ENCODE measurements at regions not wholly inside any gene's neighbourhood (a gene's known extent, or its start where the extent isn't known, plus 50 kb on each side); places are given as distances from the start of the nearest gene placed in this dataset.
A peak's percentile ranks its signal among the peaks of the same experiment; 100 is the strongest.

GRCh38 chr1:101317590-101317989 is 80.8 kb downstream of the S1PR1 start:
- DNase-seq (ENCODE audit: low read depth in 2 of 2): no peak

- no peak for DNase-seq (ENCODE audit: low read depth in 2 of 2)
Measured at GRCh38 chr1:101323535-101323934, 86.7 kb downstream of the S1PR1 start.

- DNase-seq (ENCODE audit: low read depth in 2 of 2): no peak
Measured at GRCh38 chr1:101325144-101325543, 88.3 kb downstream of the S1PR1 start.

- no peak for DNase-seq (ENCODE audit: low read depth in 2 of 2)
Measured at GRCh38 chr1:101330427-101331130, 93.8 kb downstream of the S1PR1 start.

GRCh38 chr1:101331794-101332193 is 95.0 kb downstream of the S1PR1 start:
- no peak for DNase-seq (ENCODE audit: low read depth in 2 of 2)

- DNase-seq (ENCODE audit: low read depth in 2 of 2): no peak
Measured at GRCh38 chr1:101332633-101333032, 95.8 kb downstream of the S1PR1 start.

GRCh38 chr1:101333186-101333585 is 96.4 kb downstream of the S1PR1 start:
- no peak for DNase-seq (ENCODE audit: low read depth in 2 of 2)

GRCh38 chr1:101337968-101338367 is 101.1 kb downstream of the S1PR1 start:
- DNase-seq (ENCODE audit: low read depth in 2 of 2): no peak

- peak in 1 of 2 donors; percentile 5 for DNase-seq (ENCODE audit: low read depth in 2 of 2)
Measured at GRCh38 chr1:101338714-101339430, 102.1 kb downstream of the S1PR1 start.

GRCh38 chr1:101344745-101345144 is 107.9 kb downstream of the S1PR1 start:
- DNase-seq (ENCODE audit: low read depth in 2 of 2): no peak

GRCh38 chr1:101346419-101346818 is 109.6 kb downstream of the S1PR1 start:
- no peak for DNase-seq (ENCODE audit: low read depth in 2 of 2)

- DNase-seq (ENCODE audit: low read depth in 2 of 2): no peak
Measured at GRCh38 chr1:101356013-101356412, 119.2 kb downstream of the S1PR1 start.

- no peak for DNase-seq (ENCODE audit: low read depth in 2 of 2)
Measured at GRCh38 chr1:101356604-101357443, 120.0 kb downstream of the S1PR1 start.

GRCh38 chr1:101357444-101357986 is 120.7 kb downstream of the S1PR1 start:
- peak in 1 of 2 donors; percentile 23 for DNase-seq (ENCODE audit: low read depth in 2 of 2)

GRCh38 chr1:101360506-101360905 is 123.7 kb downstream of the S1PR1 start:
- no peak for DNase-seq (ENCODE audit: low read depth in 2 of 2)

GRCh38 chr1:101363891-101364318 is 127.1 kb downstream of the S1PR1 start:
- no peak for DNase-seq (ENCODE audit: low read depth in 2 of 2)

GRCh38 chr1:101364370-101365120 is 127.7 kb downstream of the S1PR1 start:
- no peak for DNase-seq (ENCODE audit: low read depth in 2 of 2)

- DNase-seq (ENCODE audit: low read depth in 2 of 2): no peak
Measured at GRCh38 chr1:101365186-101365585, 128.4 kb downstream of the S1PR1 start.

GRCh38 chr1:101365878-101366277 is 129.1 kb downstream of the S1PR1 start:
- no peak for DNase-seq (ENCODE audit: low read depth in 2 of 2)

GRCh38 chr1:101366513-101367215 is 129.8 kb downstream of the S1PR1 start:
- no peak for DNase-seq (ENCODE audit: low read depth in 2 of 2)

- no peak for DNase-seq (ENCODE audit: low read depth in 2 of 2)
Measured at GRCh38 chr1:101367630-101368029, 130.8 kb downstream of the S1PR1 start.
